GM23338 (cell line): ENCODE measurements at regions not wholly inside any gene's neighbourhood (a gene's known extent, or its start where the extent isn't known, plus 50 kb on each side); places are given as distances from the start of the nearest gene placed in this dataset.

Source experiments
- ATAC-seq: fragments of 200-7000 bp; cut with Tn5 transposase; 3 replicates; pipeline ENCODE4 v1.9.1; 2020
- DNase-seq: peaks from one replicate; pipeline ENCODE4 v3.0.0-alpha.2; 2015; ENCODE audit warnings: low spot score
- H2AFZ ChIP-seq: fragments of 200-600 bp; sonication (generic); 2 replicates; pipeline ENCODE4 v1.8.0; 2016; ENCODE audit warnings: antibody characterized with exemption, mild to moderate bottlenecking, moderate library complexity
- H3F3A ChIP-seq: fragments of 200-600 bp; sonication (generic); replicated peaks from 2 replicates; pipeline ENCODE4 v1.8.0; 2017; ENCODE audit warnings: antibody characterized with exemption, mixed run types, low read depth
- H3K27ac ChIP-seq: fragments of 200-600 bp; sonication (generic); 2 replicates; pipeline ENCODE4 v1.6.1; 2016; ENCODE audit warnings: low read depth
- H3K27me3 ChIP-seq: fragments of 200-600 bp; sonication (generic); 2 replicates; pipeline ENCODE4 v1.8.0; 2016; ENCODE audit warnings: mild to moderate bottlenecking, mixed run types, moderate library complexity; ENCODE audit not compliant: insufficient read depth
- H3K36me3 ChIP-seq: fragments of 200-600 bp; sonication (generic); 2 replicates; pipeline ENCODE4 v1.8.0; 2016; ENCODE audit warnings: mild to moderate bottlenecking; ENCODE audit not compliant: insufficient read depth
- H3K4me1 ChIP-seq: fragments of 200-600 bp; sonication (generic); 2 replicates; pipeline ENCODE4 v1.8.0; 2016; ENCODE audit warnings: mild to moderate bottlenecking, moderate library complexity; ENCODE audit not compliant: insufficient read depth
- H3K4me2 ChIP-seq: fragments of 200-600 bp; sonication (generic); 2 replicates; pipeline ENCODE4 v1.7.1; 2017; ENCODE audit warnings: mixed run types
- H3K4me3 ChIP-seq: fragments of 200-600 bp; sonication (generic); 2 replicates; pipeline ENCODE4 v1.6.1; 2016; ENCODE audit warnings: mixed run types
- H3K79me2 ChIP-seq: fragments of 200-600 bp; sonication (generic); replicated peaks from 2 replicates; pipeline ENCODE4 v1.8.0; 2017; ENCODE audit warnings: mild to moderate bottlenecking; ENCODE audit not compliant: insufficient read depth
- H3K9me2 ChIP-seq: fragments of 200-600 bp; sonication (generic); 2 replicates; pipeline ENCODE4 v1.8.0; 2017; ENCODE audit not compliant: insufficient read depth
- H4K20me1 ChIP-seq: fragments of 200-600 bp; sonication (generic); replicated peaks from 2 replicates; pipeline ENCODE4 v1.8.0; 2017; ENCODE audit warnings: mild to moderate bottlenecking; ENCODE audit not compliant: insufficient read depth
- H3K27ac Mint-ChIP-seq: 2 replicates; pipeline ENCODE4 v1.8.0; 2020; ENCODE audit warnings: inconsistent platforms, mild to moderate bottlenecking, moderate library complexity, mixed read lengths
- H3K27me3 Mint-ChIP-seq: 3 replicates; pipeline ENCODE4 v1.8.0; 2022; ENCODE audit warnings: low read depth, mild to moderate bottlenecking, moderate library complexity, mixed read lengths, inconsistent platforms; ENCODE audit not compliant: insufficient read depth, poor library complexity
- H3K36me3 Mint-ChIP-seq: 3 replicates; pipeline ENCODE4 v1.8.0; 2021; ENCODE audit warnings: low read depth, mild to moderate bottlenecking, inconsistent platforms, moderate library complexity, mixed read lengths
- H3K4me1 Mint-ChIP-seq: 3 replicates; pipeline ENCODE4 v1.8.0; 2020; ENCODE audit warnings: mild to moderate bottlenecking, inconsistent platforms, mixed read lengths
- H3K4me3 Mint-ChIP-seq: 3 replicates; pipeline ENCODE4 v1.8.0; 2021; ENCODE audit warnings: moderate library complexity, mild to moderate bottlenecking, inconsistent platforms, mixed read lengths
- H3K9me3 Mint-ChIP-seq: 3 replicates; pipeline ENCODE4 v1.8.0; 2020; ENCODE audit warnings: moderate library complexity, mild to moderate bottlenecking, inconsistent platforms, mixed read lengths
- EZH2 ChIP-seq: fragments of 200-600 bp; sonication (generic); IDR thresholded peaks from one replicate; pipeline ENCODE4 v1.8.0; 2017; ENCODE audit warnings: antibody characterized with exemption, mild to moderate bottlenecking, low read depth; ENCODE audit not compliant: unreplicated experiment
- EZH2phosphoT487 ChIP-seq: fragments of 200-600 bp; sonication (generic); IDR thresholded peaks from one replicate; pipeline ENCODE4 v1.8.1; 2018; ENCODE audit warnings: antibody characterized with exemption; ENCODE audit not compliant: unreplicated experiment
- JUNB ChIP-seq: IDR thresholded peaks from one replicate; pipeline ENCODE4 v1.6.1; 2016; ENCODE audit warnings: antibody characterized with exemption; ENCODE audit not compliant: unreplicated experiment
- NANOG ChIP-seq: IDR thresholded peaks from 2 replicates; pipeline ENCODE4 v1.6.1; 2016; ENCODE audit warnings: antibody characterized with exemption, borderline replicate concordance
- POLR2AphosphoS5 ChIP-seq: IDR thresholded peaks from 2 replicates; pipeline ENCODE4 v1.6.1; 2016; ENCODE audit warnings: antibody characterized with exemption, low read depth
- ZNF114 ChIP-seq: fragments of 250-450 bp; sonication (Bioruptor Pico); IDR thresholded peaks from 2 replicates; pipeline ENCODE4 v1.5.0; 2020; ENCODE audit warnings: mild to moderate bottlenecking, moderate library complexity
- ZNF331 ChIP-seq: fragments of 250-450 bp; sonication (Bioruptor Pico); IDR thresholded peaks from 2 replicates; pipeline ENCODE4 v1.5.0; 2020; ENCODE audit warnings: low read depth, mild to moderate bottlenecking, moderate library complexity
- TF ChIP-seq, protein P1 (sequence below): IDR thresholded peaks from 2 replicates; pipeline ENCODE4 v1.6.1; 2016; ENCODE audit warnings: antibody characterized with exemption
- TF ChIP-seq, protein P2 (sequence below): IDR thresholded peaks from one replicate; pipeline ENCODE4 v1.6.1; 2018; ENCODE audit warnings: antibody characterized with exemption; ENCODE audit not compliant: unreplicated experiment

DNA sequence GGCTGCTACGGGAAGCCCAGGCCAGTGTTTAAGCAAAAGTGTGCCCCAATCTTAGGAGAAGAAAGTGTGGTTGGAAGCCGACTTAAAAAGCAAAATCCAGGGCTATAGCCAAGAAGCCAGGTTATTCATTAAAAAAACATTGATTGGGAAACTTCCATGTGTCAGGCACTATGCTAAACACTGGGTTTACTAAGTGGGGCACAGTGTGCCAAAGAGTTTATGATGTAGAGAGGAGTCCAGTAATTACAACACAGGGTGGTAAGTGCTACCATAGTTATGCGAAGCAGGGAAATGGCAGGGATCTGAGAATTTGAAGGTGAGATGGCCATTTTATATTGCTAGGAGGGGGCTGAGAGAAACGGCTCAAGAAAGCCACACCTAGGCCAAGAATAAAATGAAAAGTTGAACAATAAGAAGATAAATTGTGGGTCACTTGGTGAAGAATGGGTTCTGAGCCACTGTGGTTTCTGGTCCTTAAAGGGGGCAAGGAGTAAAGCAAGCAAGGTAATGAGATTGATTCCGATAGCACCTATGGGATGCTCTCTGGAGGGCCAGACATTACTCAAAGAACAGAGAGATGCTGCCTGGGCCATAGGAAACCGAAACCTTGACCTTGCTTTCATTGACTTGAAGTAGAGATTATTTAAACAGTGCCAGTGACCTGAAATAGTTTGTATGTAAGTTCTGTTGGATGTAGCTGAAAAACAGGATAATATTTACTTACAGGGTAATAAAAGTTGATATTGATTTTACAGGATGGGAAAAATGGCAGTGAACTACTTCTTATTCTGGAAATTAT is 177.8 kb downstream of the GIPC2 start:
- H3F3A ChIP-seq: no peaks in the 10 kb centered on the region
- 0 out of 2 replicates have a peak, but pooled peaks cover 4% of the 10 kb centered on the region for H3K9me2 ChIP-seq
- H3K27ac ChIP-seq: no peak overlapping the region
- TF ChIP-seq ZNF114 (CRISPR knock-in tag): no peak
- TF ChIP-seq, protein P1, sequence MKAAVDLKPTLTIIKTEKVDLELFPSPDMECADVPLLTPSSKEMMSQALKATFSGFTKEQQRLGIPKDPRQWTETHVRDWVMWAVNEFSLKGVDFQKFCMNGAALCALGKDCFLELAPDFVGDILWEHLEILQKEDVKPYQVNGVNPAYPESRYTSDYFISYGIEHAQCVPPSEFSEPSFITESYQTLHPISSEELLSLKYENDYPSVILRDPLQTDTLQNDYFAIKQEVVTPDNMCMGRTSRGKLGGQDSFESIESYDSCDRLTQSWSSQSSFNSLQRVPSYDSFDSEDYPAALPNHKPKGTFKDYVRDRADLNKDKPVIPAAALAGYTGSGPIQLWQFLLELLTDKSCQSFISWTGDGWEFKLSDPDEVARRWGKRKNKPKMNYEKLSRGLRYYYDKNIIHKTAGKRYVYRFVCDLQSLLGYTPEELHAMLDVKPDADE: no peak
- H3K4me3 Mint-ChIP-seq: no peak overlapping the region
- no peak overlapping the region for H3K4me3 ChIP-seq
- no peak overlapping the region for H3K27ac Mint-ChIP-seq
- H2AFZ ChIP-seq: peak overlapping the region; percentile 56
- H3K27me3 ChIP-seq: peaks cover 13% of the 10 kb centered on the region
- no peak for DNase-seq
- no peaks in the 10 kb centered on the region for H3K36me3 ChIP-seq
- H3K4me1 Mint-ChIP-seq: peaks cover 31% of the 10 kb centered on the region
- H3K27me3 Mint-ChIP-seq: peaks cover 8% of the 10 kb centered on the region
- H3K4me1 ChIP-seq: peaks cover 15% of the 10 kb centered on the region; the same call in 1 of the 2 replicates
- ATAC-seq: no peak
- H3K9me3 Mint-ChIP-seq: peaks cover 6% of the 10 kb centered on the region; the same call in 1 of the 3 replicates
- no peak overlapping the region for H3K4me2 ChIP-seq
- no peaks in the 10 kb centered on the region for H3K79me2 ChIP-seq
- peaks cover 6% of the 10 kb centered on the region; the same call in 1 of the 3 replicates for H3K36me3 Mint-ChIP-seq
- H4K20me1 ChIP-seq: no peaks in the 10 kb centered on the region

GRCh38 chr1:78224246-78224785 is 178.6 kb downstream of the GIPC2 start:
- Histone ChIP-seq H3K79me2 (no peaks in the 10 kb centered on the region), H3K4me2 (no peak overlapping the region), H3F3A (no peaks in the 10 kb centered on the region), H3K9me2 (0 out of 2 replicates have a peak, but pooled peaks cover 4% of the 10 kb centered on the region), H4K20me1 (no peaks in the 10 kb centered on the region), H3K27ac (no peak overlapping the region), H3K4me3 (no peak overlapping the region), H3K4me1 (peaks cover 15% of the 10 kb centered on the region; the same call in 1 of the 2 replicates), H3K36me3 (no peaks in the 10 kb centered on the region), H2AFZ (no peak overlapping the region), H3K27me3 (peaks cover 20% of the 10 kb centered on the region)
- Mint-ChIP-seq H3K27me3 (peaks cover 8% of the 10 kb centered on the region), H3K4me1 (peaks cover 31% of the 10 kb centered on the region), H3K4me3 (no peak overlapping the region), H3K36me3 (peaks cover 6% of the 10 kb centered on the region; the same call in 1 of the 3 replicates), H3K27ac (no peak overlapping the region), H3K9me3 (peaks cover 6% of the 10 kb centered on the region; the same call in 1 of the 3 replicates)
- ATAC-seq (no peak), DNase-seq (no peak)
- no peak for TF ChIP-seq EZH2phosphoT487
- TF ChIP-seq, protein P1: no peak
- TF ChIP-seq POLR2AphosphoS5: no peak
- no peak for TF ChIP-seq JUNB
- TF ChIP-seq, protein P2, sequence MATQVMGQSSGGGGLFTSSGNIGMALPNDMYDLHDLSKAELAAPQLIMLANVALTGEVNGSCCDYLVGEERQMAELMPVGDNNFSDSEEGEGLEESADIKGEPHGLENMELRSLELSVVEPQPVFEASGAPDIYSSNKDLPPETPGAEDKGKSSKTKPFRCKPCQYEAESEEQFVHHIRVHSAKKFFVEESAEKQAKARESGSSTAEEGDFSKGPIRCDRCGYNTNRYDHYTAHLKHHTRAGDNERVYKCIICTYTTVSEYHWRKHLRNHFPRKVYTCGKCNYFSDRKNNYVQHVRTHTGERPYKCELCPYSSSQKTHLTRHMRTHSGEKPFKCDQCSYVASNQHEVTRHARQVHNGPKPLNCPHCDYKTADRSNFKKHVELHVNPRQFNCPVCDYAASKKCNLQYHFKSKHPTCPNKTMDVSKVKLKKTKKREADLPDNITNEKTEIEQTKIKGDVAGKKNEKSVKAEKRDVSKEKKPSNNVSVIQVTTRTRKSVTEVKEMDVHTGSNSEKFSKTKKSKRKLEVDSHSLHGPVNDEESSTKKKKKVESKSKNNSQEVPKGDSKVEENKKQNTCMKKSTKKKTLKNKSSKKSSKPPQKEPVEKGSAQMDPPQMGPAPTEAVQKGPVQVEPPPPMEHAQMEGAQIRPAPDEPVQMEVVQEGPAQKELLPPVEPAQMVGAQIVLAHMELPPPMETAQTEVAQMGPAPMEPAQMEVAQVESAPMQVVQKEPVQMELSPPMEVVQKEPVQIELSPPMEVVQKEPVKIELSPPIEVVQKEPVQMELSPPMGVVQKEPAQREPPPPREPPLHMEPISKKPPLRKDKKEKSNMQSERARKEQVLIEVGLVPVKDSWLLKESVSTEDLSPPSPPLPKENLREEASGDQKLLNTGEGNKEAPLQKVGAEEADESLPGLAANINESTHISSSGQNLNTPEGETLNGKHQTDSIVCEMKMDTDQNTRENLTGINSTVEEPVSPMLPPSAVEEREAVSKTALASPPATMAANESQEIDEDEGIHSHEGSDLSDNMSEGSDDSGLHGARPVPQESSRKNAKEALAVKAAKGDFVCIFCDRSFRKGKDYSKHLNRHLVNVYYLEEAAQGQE: no peak
- no peak for TF ChIP-seq NANOG
- TF ChIP-seq ZNF331 (CRISPR knock-in tag): no peak
- no peak for TF ChIP-seq ZNF114 (CRISPR knock-in tag)
- no peak for TF ChIP-seq EZH2
